ENCODE measurements at regions not wholly inside any gene's neighbourhood (a gene's known extent, or its start where the extent isn't known, plus 50 kb on each side); places are given as distances from the start of the nearest gene placed in this dataset.

DNA sequence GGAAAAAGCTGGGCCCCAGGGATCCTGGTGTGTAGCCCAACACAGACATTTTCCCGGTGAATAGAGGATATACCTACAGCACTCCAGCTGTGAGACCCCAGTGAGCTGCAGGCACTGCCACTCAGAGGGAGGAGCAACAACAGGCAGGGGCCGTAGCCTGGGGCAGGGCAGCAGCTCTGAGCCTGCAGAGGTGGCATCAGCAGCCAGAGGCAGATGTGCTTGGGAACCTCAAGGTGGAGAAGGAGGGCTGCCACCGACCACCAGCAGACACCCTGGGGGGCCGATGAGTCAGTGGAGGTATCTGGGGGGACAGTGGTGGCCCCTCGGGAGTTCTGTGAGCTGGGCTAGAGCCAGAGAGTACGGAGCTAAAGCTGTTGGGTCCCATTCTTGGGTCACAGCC, 110.2 kb upstream of the GDF10 start:
- Histone ChIP-seq H3K27ac (ENCODE audit: low read depth in 1 of 2, low read length in 2 of 2) (no peak overlapping the region), H3K9ac (ENCODE audit: insufficient read depth, low read length, poor library complexity, severe bottlenecking) (no peak overlapping the region), H4K20me1 (ENCODE audit: insufficient read depth, low read length) (no peaks in the 10 kb centered on the region), H2AFZ (ENCODE audit: insufficient read depth, low read depth, low read length, poor library complexity, severe bottlenecking) (no peak overlapping the region), H3K9me3 (replicated peaks in 1 of 2; ENCODE audit: control insufficient read depth in 1 of 2, insufficient read depth in 1 of 2, low read length in 2 of 2) (no peaks in the 10 kb centered on the region), H3K4me3 (replicated peaks in 1 of 3; ENCODE audit: low read depth in 2 of 3, low read length in 3 of 3) (no peak overlapping the region), H3K79me2 (ENCODE audit: insufficient read depth, low read length) (no peaks in the 10 kb centered on the region), H3K36me3 (replicated peaks in 1 of 2; ENCODE audit: control insufficient read depth in 1 of 2, insufficient read depth in 2 of 2, low read length in 2 of 2) (no peaks in the 10 kb centered on the region), H3K4me2 (replicated peaks; ENCODE audit: extremely low read depth, low read length, poor library complexity, severe bottlenecking) (no peak overlapping the region), H3K4me1 (ENCODE audit: control insufficient read depth in 1 of 2, insufficient read depth in 2 of 2, low read length in 2 of 2) (no peaks in the 10 kb centered on the region), H3K27me3 (ENCODE audit: control insufficient read depth in 2 of 2, insufficient read depth in 2 of 2, low read length in 2 of 2) (no peaks in the 10 kb centered on the region)
- peaks cover 0 to 1% (median 0%) of the 10 kb centered on the region in 7 donors for H3K9me3 Mint-ChIP-seq
- peaks cover 4% of the 10 kb centered on the region for H3K4me1 Mint-ChIP-seq
- intact Hi-C loops (cut with micrococcal nuclease): loop anchor here in 1 of 2 donors (10.0 kb wide), 1 partner anchor 55 kb away; no protein-coding TSS in a partner anchor
- H3K36me3 Mint-ChIP-seq: no peaks in the 10 kb centered on the region
- H3K4me3 Mint-ChIP-seq: no peak overlapping the region
- WGBS (ENCODE audit: insufficient coverage): 94% methylated on average over 6 of the region's 6 CpGs
- peaks cover 1 to 8% (median 6%) of the 10 kb centered on the region in 3 donors for H3K27me3 Mint-ChIP-seq (ENCODE audit: low read depth in 3 of 3)
- DNase-seq: no peak
- no peak for TF ChIP-seq CTCF (IDR thresholded peaks at IDR 0.05)
- no peak overlapping the region for H3K27ac Mint-ChIP-seq

DNA sequence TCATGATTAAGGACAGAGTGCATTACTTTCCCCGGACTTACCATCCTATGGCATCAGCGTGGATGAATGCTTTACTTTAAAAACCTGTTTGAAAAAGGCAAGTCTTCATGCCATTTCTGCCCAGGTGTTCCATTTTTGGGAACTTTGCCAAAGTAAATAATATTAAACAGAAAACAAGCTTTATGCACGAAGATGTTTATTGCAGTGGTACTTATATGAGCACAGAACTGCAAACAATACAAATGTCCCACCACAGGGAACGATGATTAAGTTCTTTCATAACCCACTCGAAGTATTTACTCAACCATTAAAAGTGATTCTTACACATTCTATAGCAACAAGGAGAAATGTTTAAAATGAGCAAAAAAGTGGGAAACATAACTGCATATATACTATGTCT, 109.7 kb upstream of the GDF10 start:
- TF ChIP-seq CTCF (IDR thresholded peaks at IDR 0.05): no peak
- 88% methylated on average over 1 of the region's 5 CpGs for whole genome bisulfite sequencing (ENCODE audit: insufficient coverage)
- H3K4me3 Mint-ChIP-seq: no peak overlapping the region
- Histone ChIP-seq H3K9me3 (replicated peaks in 1 of 2; ENCODE audit: control insufficient read depth in 1 of 2, insufficient read depth in 1 of 2, low read length in 2 of 2) (no peaks in the 10 kb centered on the region), H3K9ac (ENCODE audit: insufficient read depth, low read length, poor library complexity, severe bottlenecking) (no peak overlapping the region), H2AFZ (ENCODE audit: insufficient read depth, low read depth, low read length, poor library complexity, severe bottlenecking) (no peak overlapping the region), H4K20me1 (ENCODE audit: insufficient read depth, low read length) (no peaks in the 10 kb centered on the region), H3K27me3 (ENCODE audit: control insufficient read depth in 2 of 2, insufficient read depth in 2 of 2, low read length in 2 of 2) (no peaks in the 10 kb centered on the region), H3K79me2 (ENCODE audit: insufficient read depth, low read length) (no peaks in the 10 kb centered on the region), H3K4me3 (replicated peaks in 1 of 3; ENCODE audit: low read depth in 2 of 3, low read length in 3 of 3) (no peak overlapping the region), H3K4me2 (replicated peaks; ENCODE audit: extremely low read depth, low read length, poor library complexity, severe bottlenecking) (no peak overlapping the region), H3K27ac (ENCODE audit: low read depth in 1 of 2, low read length in 2 of 2) (no peak overlapping the region), H3K36me3 (replicated peaks in 1 of 2; ENCODE audit: control insufficient read depth in 1 of 2, insufficient read depth in 2 of 2, low read length in 2 of 2) (no peaks in the 10 kb centered on the region), H3K4me1 (ENCODE audit: control insufficient read depth in 1 of 2, insufficient read depth in 2 of 2, low read length in 2 of 2) (no peaks in the 10 kb centered on the region)
- peaks cover 0 to 1% (median under 1%) of the 10 kb centered on the region in 7 donors for H3K9me3 Mint-ChIP-seq
- peaks cover 0 to 8% (median 6%) of the 10 kb centered on the region in 3 donors for H3K27me3 Mint-ChIP-seq (ENCODE audit: low read depth in 3 of 3)
- no peak overlapping the region for H3K27ac Mint-ChIP-seq
- peaks cover 4% of the 10 kb centered on the region for H3K4me1 Mint-ChIP-seq
- no peak for DNase-seq
- intact Hi-C loops (cut with micrococcal nuclease): no loop called here
- H3K36me3 Mint-ChIP-seq: no peaks in the 10 kb centered on the region
